ENCODE measurements at regions not wholly inside any gene's neighbourhood (a gene's known extent, or its start where the extent isn't known, plus 50 kb on each side); places are given as distances from the start of the nearest gene placed in this dataset.

GRCh38 chr1:106659490-106660244 lies 396.8 kb upstream of the PRMT6 start:
- Histone ChIP-seq H3K9me3 (ENCODE audit: severe bottlenecking) (peaks cover 5% of the 10 kb centered on the region), H3K27ac (no peak overlapping the region), H3K36me3 (no peaks in the 10 kb centered on the region), H3K27me3 (ENCODE audit: insufficient read depth, low read depth, severe bottlenecking) (no peaks in the 10 kb centered on the region), H3K4me3 (ENCODE audit: low read depth, low read length) (no peak overlapping the region)
- no peak for DNase-seq
- TF ChIP-seq CTCF (IDR thresholded peaks at IDR 0.05; ENCODE audit: low read depth, low read length), result no peak

- H3K9me3 ChIP-seq (ENCODE audit: severe bottlenecking), result no peaks in the 10 kb centered on the region
- no peak overlapping the region for H3K27ac ChIP-seq
- DNase-seq, result no peak
- H3K27me3 ChIP-seq (ENCODE audit: insufficient read depth, low read depth, severe bottlenecking), result no peaks in the 10 kb centered on the region
- no peak overlapping the region for H3K4me3 ChIP-seq (ENCODE audit: low read depth, low read length)
- no peaks in the 10 kb centered on the region for H3K36me3 ChIP-seq
- TF ChIP-seq CTCF (IDR thresholded peaks at IDR 0.05; ENCODE audit: low read depth, low read length), result no peak
Measured at GRCh38 chr1:106675558-106675957, 380.9 kb upstream of the PRMT6 start.

- Histone ChIP-seq H3K27ac (no peak overlapping the region), H3K36me3 (no peaks in the 10 kb centered on the region), H3K4me3 (ENCODE audit: low read depth, low read length) (no peak overlapping the region), H3K9me3 (ENCODE audit: severe bottlenecking) (no peaks in the 10 kb centered on the region), H3K27me3 (ENCODE audit: insufficient read depth, low read depth, severe bottlenecking) (no peaks in the 10 kb centered on the region)
- no peak for TF ChIP-seq CTCF (IDR thresholded peaks at IDR 0.05; ENCODE audit: low read depth, low read length)
- DNase-seq, result no peak
Measured at GRCh38 chr1:106676021-106676420, 380.5 kb upstream of the PRMT6 start.

- H3K9me3 ChIP-seq (ENCODE audit: severe bottlenecking), result no peaks in the 10 kb centered on the region
- no peaks in the 10 kb centered on the region for H3K36me3 ChIP-seq
- no peaks in the 10 kb centered on the region for H3K27me3 ChIP-seq (ENCODE audit: insufficient read depth, low read depth, severe bottlenecking)
- H3K4me3 ChIP-seq (ENCODE audit: low read depth, low read length), result no peak overlapping the region
- H3K27ac ChIP-seq, result no peak overlapping the region
- DNase-seq, result no peak
- TF ChIP-seq CTCF (IDR thresholded peaks at IDR 0.05; ENCODE audit: low read depth, low read length), result no peak
Measured at GRCh38 chr1:106677181-106677580, 379.3 kb upstream of the PRMT6 start.

GRCh38 chr1:106677721-106678120 lies 378.8 kb upstream of the PRMT6 start:
- Histone ChIP-seq H3K9me3 (ENCODE audit: severe bottlenecking) (no peaks in the 10 kb centered on the region), H3K4me3 (ENCODE audit: low read depth, low read length) (no peak overlapping the region), H3K36me3 (no peaks in the 10 kb centered on the region), H3K27ac (no peak overlapping the region), H3K27me3 (ENCODE audit: insufficient read depth, low read depth, severe bottlenecking) (no peaks in the 10 kb centered on the region)
- no peak for DNase-seq
- no peak for TF ChIP-seq CTCF (IDR thresholded peaks at IDR 0.05; ENCODE audit: low read depth, low read length)

Measured in WERI-Rb-1 (cell line).